K562 (cell line): ENCODE measurements at regions not wholly inside any gene's neighbourhood (a gene's known extent, or its start where the extent isn't known, plus 50 kb on each side); places are given as distances from the start of the nearest gene placed in this dataset.

Source experiments
- ATAC-seq: fragments of 200-7000 bp; cut with Tn5 transposase; 3 replicates; pipeline ENCODE4 v1.9.1; 2020; ENCODE audit warnings: moderate library complexity
- BruUV-seq: library from RNA; stranded (reverse); fragments of 400-500 nt; replicated peaks from 2 replicates; lab custom pipeline; 2021; lab: Mats Ljungman, UMichigan
- CTCF ChIA-PET: fragments of 300-600 bp; formaldehyde crosslinking; extraction: SDS; loops from one replicate; lab custom pipeline; 2021; ENCODE audit warnings: low intra/inter-chr PET ratio; lab: Yijun Ruan, JAX
- POLR2A ChIA-PET: fragments of 300-600, 350-650 bp; sonication (Branson Sonifier 250); formaldehyde crosslinking; extraction: SDS; loops from one replicate; lab custom pipeline; 2021; ENCODE audit warnings: antibody characterized with exemption, inconsistent platforms; lab: Yijun Ruan, JAX
- DNase-seq, 4 experiments: peaks; one replicate each; pipeline versions ENCODE4 v3.0.0 to v3.0.0-alpha.2; 2011 to 2018; ENCODE audit warnings: low spot score in 3 of 4, mixed read lengths in 3 of 4; ENCODE audit errors: extremely low read depth in 1 of 4
- FAIRE-seq: peaks from 2 replicates; lab custom pipeline; 2011; peaks lifted over from hg19 to GRCh38; lab: Jason Lieb, UNC
- H2AFZ ChIP-seq: 2 replicates; pipeline ENCODE4 v1.6.0; 2011; ENCODE audit warnings: low read depth, low read length, control low read depth, inconsistent platforms
- H3K27ac ChIP-seq: fragments of 200-600 bp; 3 replicates; pipeline ENCODE4 v1.8.0; 2011; ENCODE audit warnings: low read depth, mild to moderate bottlenecking, control low read depth, inconsistent platforms, low read length, moderate library complexity, mixed read lengths; ENCODE audit errors: extremely low read depth
- H3K27me3 ChIP-seq, 2 experiments: fragments of 300-600 bp in 1 of 2; 2 replicates in 1 of 2; 3 replicates in 1 of 2; pipeline versions ENCODE4 v1.6.0 to v1.8.0; 2011; ENCODE audit warnings: inconsistent platforms in 2 of 2, low read length in 2 of 2, mild to moderate bottlenecking in 1 of 2, mixed read lengths in 1 of 2, moderate library complexity in 1 of 2; ENCODE audit not compliant: control insufficient read depth in 2 of 2, insufficient read depth in 2 of 2
- H3K36me3 ChIP-seq: fragments of 300-600 bp; 3 replicates; pipeline ENCODE4 v1.8.0; 2011; ENCODE audit warnings: mild to moderate bottlenecking, low read length, inconsistent platforms; ENCODE audit not compliant: control insufficient read depth, insufficient read depth
- H3K4me1 ChIP-seq, 2 experiments: fragments of 200-600 bp in 1 of 2; replicated peaks in 1 of 2; 2 replicates in 1 of 2; 3 replicates in 1 of 2; pipeline versions ENCODE4 v1.5.1 to v1.8.0; 2011; ENCODE audit warnings: inconsistent platforms in 2 of 2, low read length in 2 of 2, mild to moderate bottlenecking in 1 of 2, mixed read lengths in 1 of 2, moderate library complexity in 1 of 2; ENCODE audit not compliant: control insufficient read depth in 2 of 2, insufficient read depth in 2 of 2
- H3K4me2 ChIP-seq: 2 replicates; pipeline ENCODE4 v1.6.1; 2011; ENCODE audit warnings: low read length, control low read depth, inconsistent platforms, mixed read lengths; ENCODE audit not compliant: insufficient read depth
- H3K4me3 ChIP-seq: fragments of 200-600 bp; sonication (generic), shearing (Covaris generic); 2 replicates; pipeline ENCODE4 v1.5.1; 2016; ENCODE audit warnings: control low read depth, inconsistent platforms
- H3K79me2 ChIP-seq: fragments of 200-600 bp; 3 replicates; pipeline ENCODE4 v1.8.0; 2011; ENCODE audit warnings: low read length, inconsistent platforms; ENCODE audit not compliant: control insufficient read depth, insufficient read depth
- H3K9ac ChIP-seq, 2 experiments: 2 replicates each; pipeline versions ENCODE4 v1.6.0 to v1.6.1; 2011; ENCODE audit warnings: low read depth in 2 of 2, low read length in 2 of 2, control low read depth in 1 of 2, inconsistent platforms in 1 of 2, mild to moderate bottlenecking in 1 of 2, mixed read lengths in 1 of 2; ENCODE audit not compliant: insufficient read depth in 1 of 2
- H3K9me1 ChIP-seq: one replicate; pipeline ENCODE4 v1.6.0; 2011; ENCODE audit warnings: inconsistent platforms, mild to moderate bottlenecking, low read length, moderate library complexity; ENCODE audit not compliant: control insufficient read depth, insufficient read depth
- H3K9me3 ChIP-seq: replicated peaks from 2 replicates; pipeline ENCODE4 v1.5.1; 2011; ENCODE audit warnings: low read depth, low read length, inconsistent platforms; ENCODE audit not compliant: control insufficient read depth, insufficient read depth
- H4K20me1 ChIP-seq: replicated peaks from 2 replicates; pipeline ENCODE4 v1.6.1; 2011; ENCODE audit warnings: low read length, inconsistent platforms, mixed read lengths; ENCODE audit not compliant: control insufficient read depth, insufficient read depth
- C11orf30 ChIP-seq: fragments of 450-650 bp; IDR thresholded peaks from 2 replicates; pipeline ENCODE4 v1.6.1; 2016; ENCODE audit warnings: low read depth, mild to moderate bottlenecking
- CHD7 ChIP-seq: fragments of 200-600 bp; sonication (generic); IDR thresholded peaks from one replicate; pipeline ENCODE4 v1.6.1; 2012; ENCODE audit warnings: mild to moderate bottlenecking, low read depth, low read length, inconsistent platforms
- CXXC5 ChIP-seq: fragments of 250-450 bp; sonication (Bioruptor Pico); IDR thresholded peaks from 2 replicates; pipeline ENCODE4 v1.8.0; 2022; ENCODE audit warnings: inconsistent platforms, mild to moderate bottlenecking, moderate library complexity
- JUN ChIP-seq, 2 experiments: sonication (generic) in 1 of 2; formaldehyde crosslinking in 1 of 2; IDR thresholded peaks; 2 replicates each; pipeline versions ENCODE4 v1.6.1 to v1.8.0; 2012 to 2022; ENCODE audit warnings: borderline replicate concordance in 2 of 2, mild to moderate bottlenecking in 2 of 2, improper control_type of control experiment in 1 of 2, low read depth in 1 of 2, low read length in 1 of 2, missing genetic modification reagents in 1 of 2
- SNIP1 ChIP-seq: fragments of 450-650 bp; IDR thresholded peaks from 2 replicates; pipeline ENCODE4 v1.7.1; 2017; ENCODE audit warnings: low read depth, mild to moderate bottlenecking
- ZNF232 ChIP-seq: sonication (generic); formaldehyde crosslinking; IDR thresholded peaks from 2 replicates; pipeline ENCODE4 v1.8.0; 2022; ENCODE audit warnings: mild to moderate bottlenecking, missing genetic modification reagents
- ZNF639 ChIP-seq, 2 experiments: fragments of 200-800 bp in 1 of 2; sonication (Bioruptor generic) in 1 of 2; sonication (generic) in 1 of 2; formaldehyde crosslinking in 1 of 2; IDR thresholded peaks in 1 of 2; conservative IDR thresholded peaks in 1 of 2; 2 replicates each; pipeline versions ENCODE4 v1.5.0 to v1.6.1; 2016 to 2020; ENCODE audit warnings: missing compliant biosample characterization in 1 of 2, missing genetic modification characterization in 1 of 2, missing genetic modification reagents in 1 of 2
- in situ Hi-C: fragments of 300-500 bp; cut with MboI; formaldehyde crosslinking; loops from 4 replicates; pipeline ENCODE4 v1.15.0; 2018; ENCODE audit warnings: inconsistent platforms, mixed read lengths
- intact Hi-C: fragments of 100-400 bp; cut with micrococcal nuclease; formaldehyde crosslinking; loops from 2 replicates; pipeline ENCODE4 v1.14.2; 2022
- TF ChIP-seq, protein P1 (sequence below): fragments of 250-450 bp; sonication (Bioruptor Pico); IDR thresholded peaks from 2 replicates; pipeline ENCODE4 v1.8.0; 2022; ENCODE audit warnings: moderate library complexity, mild to moderate bottlenecking, inconsistent platforms

DNA sequence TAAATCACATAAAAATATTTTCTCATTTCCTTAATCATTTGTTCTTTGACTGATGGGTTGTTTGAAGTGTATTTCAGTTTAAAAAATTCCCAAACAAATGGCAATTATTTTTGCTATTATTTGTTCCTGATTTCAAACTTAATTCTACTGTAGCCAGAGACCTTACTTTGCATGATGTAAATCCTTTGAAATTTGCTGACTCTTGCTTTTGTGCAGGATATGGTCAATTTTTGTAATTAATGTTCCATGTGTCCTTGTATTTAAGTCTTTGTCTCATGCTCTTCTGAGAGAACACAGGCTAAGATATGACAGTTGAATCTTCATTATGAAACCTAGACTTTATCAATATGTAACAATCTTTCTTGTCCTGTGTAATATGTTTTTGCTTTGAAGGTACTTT, 295.0 kb upstream of the CHD6 start:
- Histone ChIP-seq H3K4me3 (no peak overlapping the region), H3K9me3 (no peaks in the 10 kb centered on the region), H2AFZ (no peak overlapping the region), H4K20me1 (no peaks in the 10 kb centered on the region), H3K36me3 (no peaks in the 10 kb centered on the region), H3K27ac (no peak overlapping the region), H3K4me1 (no peaks in the 10 kb centered on the region), H3K9me1 (no peaks in the 10 kb centered on the region), H3K4me2 (no peak overlapping the region), H3K79me2 (no peaks in the 10 kb centered on the region), H3K9ac (no peak overlapping the region), H3K27me3 (no peaks in the 10 kb centered on the region; a peak in 1 of 5 replicates)
- FAIRE-seq (no peak), DNase-seq (no peak), ATAC-seq (no peak)
- CTCF ChIA-PET, result no interaction called here
- no TSS peak for BruUV-seq
- intact Hi-C loops (no loop called here), in situ Hi-C loops (no loop called here)
- POLR2A ChIA-PET, result no interaction called here
- TF ChIP-seq CHD7 (no peak), ZNF232 (CRISPR knock-in tag) (no peak), ZNF639 (CRISPR knock-in tag; conservative IDR thresholded peaks at IDR 0.05 in 1 of 2, IDR thresholded peaks at IDR 0.05 in 1 of 2) (no peak), CXXC5 (CRISPR knock-in tag) (no peak), JUN (IDR thresholded peaks at IDR 0.05; ENCODE audit: borderline replicate concordance, low read depth, low read length) (no peak), JUN (CRISPR knock-in tag; IDR thresholded peaks at IDR 0.05; ENCODE audit: borderline replicate concordance) (no peak), C11orf30 (peak; percentile 78), SNIP1 (no peak)
- TF ChIP-seq, protein P1, sequence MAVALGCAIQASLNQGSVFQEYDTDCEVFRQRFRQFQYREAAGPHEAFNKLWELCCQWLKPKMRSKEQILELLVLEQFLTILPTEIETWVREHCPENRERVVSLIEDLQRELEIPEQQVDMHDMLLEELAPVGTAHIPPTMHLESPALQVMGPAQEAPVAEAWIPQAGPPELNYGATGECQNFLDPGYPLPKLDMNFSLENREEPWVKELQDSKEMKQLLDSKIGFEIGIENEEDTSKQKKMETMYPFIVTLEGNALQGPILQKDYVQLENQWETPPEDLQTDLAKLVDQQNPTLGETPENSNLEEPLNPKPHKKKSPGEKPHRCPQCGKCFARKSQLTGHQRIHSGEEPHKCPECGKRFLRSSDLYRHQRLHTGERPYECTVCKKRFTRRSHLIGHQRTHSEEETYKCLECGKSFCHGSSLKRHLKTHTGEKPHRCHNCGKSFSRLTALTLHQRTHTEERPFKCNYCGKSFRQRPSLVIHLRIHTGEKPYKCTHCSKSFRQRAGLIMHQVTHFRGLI (CRISPR knock-in tag), result no peak
